ENCODE measurements at regions not wholly inside any gene's neighbourhood (a gene's known extent, or its start where the extent isn't known, plus 50 kb on each side); places are given as distances from the start of the nearest gene placed in this dataset.

GRCh38 chr16:73956587-73957494, 339.8 kb upstream of the PSMD7 start:
- TF ChIP-seq CTCF (IDR thresholded peaks at IDR 0.05) (peak; percentile 73 to 89 (median 81)), POLR2A (IDR thresholded peaks at IDR 0.05) (no peak)
- 38 to 43% (median 42%) methylated on average over 10 of the region's 10 CpGs for WGBS, 4 donors
- Histone ChIP-seq H3K9me3 (peaks cover 0 to 5% (median 0%) of the 10 kb centered on the region in 12 donors), H3K4me1 (peaks cover 0 to 5% (median 0%) of the 10 kb centered on the region in 12 donors), H3K27me3 (peaks cover 0 to 5% (median 0%) of the 10 kb centered on the region in 9 donors), H3K4me3 (no peak overlapping the region), H3K36me3 (no peaks in the 10 kb centered on the region), H3K27ac (no peak overlapping the region)
- DNase-seq: peak in 4 of 5 donors; percentile 34 to 48 (median 46)
- peak in 1 of 4 donors; percentile 66 for ATAC-seq
- intact Hi-C loops (cut with DNase I): loop anchor here in 7 of 10 donors (5.0 to 10.0 kb wide), 8 partner anchors 72 to 1832 kb away; no protein-coding TSS in a partner anchor

- Histone ChIP-seq H3K4me3 (no peak overlapping the region), H3K27me3 (peaks cover 0 to 8% (median 0%) of the 10 kb centered on the region in 9 donors), H3K4me1 (peaks cover 0 to 7% (median 0%) of the 10 kb centered on the region in 12 donors), H3K27ac (no peak overlapping the region), H3K36me3 (no peaks in the 10 kb centered on the region), H3K9me3 (no peaks in the 10 kb centered on the region)
- 81 to 86% (median 83%) methylated on average over 11 of the region's 11 CpGs for WGBS, 4 donors
- DNase-seq (no peak), ATAC-seq (no peak)
- intact Hi-C loops (cut with DNase I): loop anchor here in 7 of 10 donors (5.0 to 10.0 kb wide), 8 partner anchors 71 to 1831 kb away; no protein-coding TSS in a partner anchor
- no peak for TF ChIP-seq CTCF (IDR thresholded peaks at IDR 0.05)
- TF ChIP-seq POLR2A (IDR thresholded peaks at IDR 0.05): no peak
Observed at GRCh38 chr16:73955702-73956101, 340.9 kb upstream of the PSMD7 start.

GRCh38 chr16:73955255-73955654, 341.4 kb upstream of the PSMD7 start:
- Histone ChIP-seq H3K9me3 (no peaks in the 10 kb centered on the region), H3K27me3 (peaks cover 0 to 8% (median 0%) of the 10 kb centered on the region in 9 donors), H3K4me3 (no peak overlapping the region), H3K36me3 (no peaks in the 10 kb centered on the region), H3K4me1 (peaks cover 0 to 7% (median 0%) of the 10 kb centered on the region in 12 donors), H3K27ac (no peak overlapping the region)
- DNase-seq (no peak), ATAC-seq (no peak)
- no peak for TF ChIP-seq CTCF (IDR thresholded peaks at IDR 0.05)
- intact Hi-C loops (cut with DNase I): loop anchor here in 7 of 10 donors (5.0 to 10.0 kb wide), 8 partner anchors 70 to 1830 kb away; no protein-coding TSS in a partner anchor
- 84 to 91% (median 86%) methylated on average over 1 of the region's 1 CpG for WGBS, 4 donors

- ATAC-seq: peak; percentile 79 to 90 (median 89)
- WGBS, 4 donors: 18 to 25% (median 21%) methylated on average over 3 of the region's 3 CpGs
- peak; percentile 65 to 73 (median 70) for DNase-seq
Observed at GRCh38 chr16:73951481-73951880, 345.1 kb upstream of the PSMD7 start.

More at GRCh38 chr16:73951481-73951880, 345.1 kb upstream of the PSMD7 start:
- peaks cover 0 to 8% (median 0%) of the 10 kb centered on the region in 9 donors for H3K27me3 ChIP-seq
- no peak overlapping the region for H3K4me3 ChIP-seq
- peaks cover 0 to 8% (median 0%) of the 10 kb centered on the region in 12 donors for H3K4me1 ChIP-seq
- peak overlapping the region in 7 of 12 donors; percentile 3 to 63 (median 44) for H3K27ac ChIP-seq
- intact Hi-C loops (cut with DNase I): loop anchor here in 6 of 10 donors (5.0 to 10.0 kb wide), 6 partner anchors 39 to 1827 kb away; no protein-coding TSS in a partner anchor
- TF ChIP-seq POLR2A (IDR thresholded peaks at IDR 0.05): no peak
- H3K9me3 ChIP-seq: no peaks in the 10 kb centered on the region
- no peaks in the 10 kb centered on the region for H3K36me3 ChIP-seq
